C4-2B (cell line): ENCODE measurements at regions not wholly inside any gene's neighbourhood (a gene's known extent, or its start where the extent isn't known, plus 50 kb on each side); places are given as distances from the start of the nearest gene placed in this dataset.

Experiments
- H3K27ac ChIP-seq: fragments of 450-650 bp; 2 replicates; pipeline ENCODE4 v1.5.1; 2017
- ZFX ChIP-seq: fragments of 450-650 bp; IDR thresholded peaks from 2 replicates; pipeline ENCODE4 v1.6.1; 2017
- TF ChIP-seq, protein P1 (sequence below): fragments of 450-650 bp; conservative IDR thresholded peaks from 2 replicates; pipeline ENCODE4 v1.5.1; 2017; ENCODE audit warnings: mild to moderate bottlenecking

DNA sequence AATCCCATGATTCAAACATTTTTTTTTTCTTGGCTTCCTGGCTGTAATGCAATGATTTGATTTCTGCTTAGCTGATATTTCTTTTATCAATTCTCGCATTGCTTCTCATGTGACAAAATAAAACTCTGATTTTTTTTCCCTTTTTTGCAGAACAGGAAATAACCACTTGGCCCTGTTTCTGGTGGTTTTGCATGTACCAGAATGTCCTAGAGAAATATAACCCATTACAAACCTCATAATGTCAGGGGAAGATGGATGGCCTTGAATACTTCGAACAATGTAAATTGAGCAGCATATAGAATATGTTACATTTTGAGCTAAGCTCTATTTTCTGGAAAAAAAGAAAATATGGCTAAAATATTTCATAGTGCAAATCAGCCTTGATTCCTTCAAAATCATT lies 275.6 kb downstream of the RAP2B start:
- TF ChIP-seq ZFX = no peak
- TF ChIP-seq, protein P1, sequence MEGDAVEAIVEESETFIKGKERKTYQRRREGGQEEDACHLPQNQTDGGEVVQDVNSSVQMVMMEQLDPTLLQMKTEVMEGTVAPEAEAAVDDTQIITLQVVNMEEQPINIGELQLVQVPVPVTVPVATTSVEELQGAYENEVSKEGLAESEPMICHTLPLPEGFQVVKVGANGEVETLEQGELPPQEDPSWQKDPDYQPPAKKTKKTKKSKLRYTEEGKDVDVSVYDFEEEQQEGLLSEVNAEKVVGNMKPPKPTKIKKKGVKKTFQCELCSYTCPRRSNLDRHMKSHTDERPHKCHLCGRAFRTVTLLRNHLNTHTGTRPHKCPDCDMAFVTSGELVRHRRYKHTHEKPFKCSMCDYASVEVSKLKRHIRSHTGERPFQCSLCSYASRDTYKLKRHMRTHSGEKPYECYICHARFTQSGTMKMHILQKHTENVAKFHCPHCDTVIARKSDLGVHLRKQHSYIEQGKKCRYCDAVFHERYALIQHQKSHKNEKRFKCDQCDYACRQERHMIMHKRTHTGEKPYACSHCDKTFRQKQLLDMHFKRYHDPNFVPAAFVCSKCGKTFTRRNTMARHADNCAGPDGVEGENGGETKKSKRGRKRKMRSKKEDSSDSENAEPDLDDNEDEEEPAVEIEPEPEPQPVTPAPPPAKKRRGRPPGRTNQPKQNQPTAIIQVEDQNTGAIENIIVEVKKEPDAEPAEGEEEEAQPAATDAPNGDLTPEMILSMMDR = no peak

DNA sequence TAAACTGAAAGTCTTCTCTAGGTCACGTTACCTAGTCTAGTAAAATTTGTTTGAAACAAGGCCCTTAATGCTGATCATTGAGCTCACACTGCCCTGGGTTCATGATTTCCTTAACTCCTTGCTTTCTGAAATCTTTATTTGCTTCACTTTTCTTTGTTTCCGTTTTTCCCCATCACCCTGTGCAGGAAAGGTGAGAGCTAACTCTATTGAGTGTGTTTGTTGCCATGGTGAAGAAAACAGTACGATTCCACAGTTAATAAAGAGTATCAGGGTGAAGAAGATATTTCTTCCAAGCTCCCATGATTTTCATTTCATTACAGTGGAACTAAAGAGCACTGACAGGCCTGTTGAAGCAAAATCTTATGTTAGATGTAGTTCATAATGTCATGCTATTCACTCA lies 276.2 kb downstream of the RAP2B start:
- H3K27ac ChIP-seq = no peak overlapping the region
- TF ChIP-seq, protein P1 = no peak
- TF ChIP-seq ZFX = no peak

More for the DNA sequence above, 275.6 kb downstream of the RAP2B start:
- H3K27ac ChIP-seq = no peak overlapping the region

DNA sequence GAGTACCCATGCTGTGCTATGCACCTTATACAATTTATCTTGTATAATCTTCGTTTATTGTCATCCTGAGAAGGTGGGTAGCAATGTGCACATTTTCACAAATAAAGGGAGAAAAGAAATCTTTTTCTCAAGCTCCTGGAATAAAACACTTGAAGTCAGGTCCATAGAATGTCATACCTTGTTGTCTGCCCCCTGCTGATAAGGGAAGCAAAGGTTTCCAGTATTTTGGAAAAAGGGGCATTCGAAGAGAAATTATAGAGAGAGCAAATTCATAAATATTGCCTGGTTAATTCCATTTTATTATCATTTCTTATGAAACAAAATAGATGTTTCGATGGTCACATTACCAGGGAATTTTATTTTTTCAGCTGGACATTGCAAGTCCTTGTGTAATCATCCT lies 277.8 kb downstream of the RAP2B start:
- no peak for TF ChIP-seq ZFX
- TF ChIP-seq, protein P1 = peak; percentile 46

DNA sequence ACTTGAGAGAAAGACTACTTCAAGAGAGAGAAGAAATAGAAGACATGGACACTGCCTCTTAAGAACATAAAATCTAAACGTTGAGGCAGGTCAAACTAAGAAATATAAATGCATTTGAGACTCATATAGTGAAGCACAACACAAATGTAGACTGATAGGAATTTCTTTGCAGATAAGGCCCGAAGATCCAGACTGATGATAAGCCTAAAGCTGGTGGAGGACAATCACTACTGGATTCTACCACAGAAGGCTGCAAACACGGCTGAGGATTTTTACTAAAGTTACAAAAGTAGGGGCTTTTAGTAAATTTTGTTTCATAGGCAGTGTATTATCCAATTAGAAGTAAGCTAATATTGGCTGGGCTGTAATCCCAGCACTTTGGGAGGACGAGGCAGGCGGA lies 278.3 kb downstream of the RAP2B start:
- TF ChIP-seq ZFX = no peak
- TF ChIP-seq, protein P1 = no peak

More for the DNA sequence above, 277.8 kb downstream of the RAP2B start:
- no peak overlapping the region for H3K27ac ChIP-seq

DNA sequence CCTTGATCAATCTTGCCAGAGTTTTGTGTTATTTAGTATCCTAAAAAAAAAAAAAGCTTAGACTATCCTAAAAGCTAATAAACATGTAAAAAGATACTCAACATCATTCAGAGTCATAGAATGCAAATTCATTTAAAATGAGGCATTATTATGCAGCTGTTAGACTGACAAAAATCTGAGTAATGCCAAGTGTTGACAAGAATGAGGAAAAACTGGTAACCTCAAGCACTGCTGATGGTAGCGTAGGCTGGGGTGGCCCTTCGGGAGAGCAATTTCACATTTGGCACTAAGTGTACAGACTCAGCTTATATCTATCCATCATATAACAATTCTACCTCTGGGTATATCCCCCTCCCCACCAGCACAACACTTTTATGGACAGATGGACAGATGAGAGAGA lies 280.4 kb downstream of the RAP2B start:
- TF ChIP-seq ZFX = no peak
- TF ChIP-seq, protein P1 = no peak
- no peak overlapping the region for H3K27ac ChIP-seq

More for the DNA sequence above, 278.3 kb downstream of the RAP2B start:
- no peak overlapping the region for H3K27ac ChIP-seq

DNA sequence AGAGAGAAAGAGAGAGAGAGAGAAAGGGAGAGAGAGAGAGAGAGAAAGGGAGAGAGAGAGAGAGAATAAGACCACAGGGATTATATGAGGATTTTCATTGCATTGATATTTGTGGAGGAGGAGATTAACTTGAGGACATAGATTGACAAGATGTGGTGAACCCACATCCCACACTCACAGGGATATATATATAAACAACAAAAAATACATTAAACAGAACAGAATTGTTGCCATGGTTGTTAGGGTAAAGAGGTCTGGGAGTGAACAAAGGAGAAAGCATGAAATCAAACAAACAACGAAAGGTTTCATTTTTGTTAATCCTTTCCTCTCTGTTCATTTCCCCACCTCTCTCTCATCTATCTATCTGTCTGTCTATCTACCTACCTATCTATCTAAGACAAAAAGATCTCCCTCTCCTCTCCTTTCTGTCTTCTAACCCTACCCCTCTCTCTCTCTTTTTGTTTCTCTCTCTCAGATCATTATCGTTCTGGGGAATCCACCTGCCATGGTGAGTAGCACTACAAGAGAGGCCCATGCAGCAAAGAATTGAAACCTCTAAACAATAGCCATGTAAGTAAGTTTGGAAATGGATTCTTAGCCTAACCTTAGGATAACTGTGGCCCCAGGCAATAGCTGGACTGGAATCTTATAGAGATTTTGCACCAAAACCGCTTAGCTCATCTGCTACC lies 280.9 kb downstream of the RAP2B start:
- H3K27ac ChIP-seq = no peak overlapping the region
- TF ChIP-seq ZFX = no peak
- TF ChIP-seq, protein P1 = no peak

DNA sequence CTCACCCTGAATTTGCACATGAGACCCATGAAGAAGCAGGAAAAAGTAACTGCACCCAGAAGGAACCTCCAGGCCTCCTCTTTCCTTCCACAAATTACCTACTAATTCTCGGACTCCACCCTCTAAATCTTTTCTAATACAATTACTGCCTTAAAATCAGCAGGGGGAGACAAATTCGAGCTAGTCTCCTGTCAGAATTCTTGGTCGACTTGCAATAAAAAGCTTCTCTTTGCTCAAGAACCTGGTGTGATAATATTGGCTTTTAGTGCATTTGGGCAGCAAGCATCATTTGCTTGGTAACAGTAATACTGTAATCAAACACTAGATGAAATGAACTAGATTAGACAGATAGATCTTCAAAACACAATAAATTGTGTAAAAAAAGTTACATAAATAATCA lies 281.9 kb downstream of the RAP2B start:
- H3K27ac ChIP-seq = no peak overlapping the region
- TF ChIP-seq, protein P1 = peak; percentile 78
- TF ChIP-seq ZFX = no peak
